Bronchial epithelial cell (primary cell): ENCODE measurements at regions not wholly inside any gene's neighbourhood (a gene's known extent, or its start where the extent isn't known, plus 50 kb on each side); places are given as distances from the start of the nearest gene placed in this dataset.

Experiments used
- DNase-seq: peaks from one replicate; pipeline ENCODE4 v3.0.0-alpha.2; 2010; ENCODE audit warnings: low read depth
- FAIRE-seq: peaks from 2 replicates; lab custom pipeline; 2011; peaks lifted over from hg19 to GRCh38; lab: Jason Lieb, UNC
- H3K27me3 ChIP-seq: 2 replicates; pipeline ENCODE4 v1.5.1; 2011; ENCODE audit warnings: low read length; ENCODE audit not compliant: control insufficient read depth, insufficient read depth
- H3K36me3 ChIP-seq: 2 replicates; pipeline ENCODE4 v1.5.1; 2011; ENCODE audit warnings: low read length; ENCODE audit not compliant: control insufficient read depth, insufficient read depth
- H3K4me3 ChIP-seq: 2 replicates; pipeline ENCODE4 v1.5.1; 2011; ENCODE audit warnings: mild to moderate bottlenecking, low read depth, low read length, control low read depth
- TF ChIP-seq, protein P1 (sequence below): IDR thresholded peaks from 2 replicates; pipeline ENCODE4 v1.5.1; 2011; ENCODE audit warnings: mild to moderate bottlenecking, moderate library complexity, low read length, control low read depth, inconsistent platforms; ENCODE audit not compliant: insufficient read depth, severe bottlenecking

DNA sequence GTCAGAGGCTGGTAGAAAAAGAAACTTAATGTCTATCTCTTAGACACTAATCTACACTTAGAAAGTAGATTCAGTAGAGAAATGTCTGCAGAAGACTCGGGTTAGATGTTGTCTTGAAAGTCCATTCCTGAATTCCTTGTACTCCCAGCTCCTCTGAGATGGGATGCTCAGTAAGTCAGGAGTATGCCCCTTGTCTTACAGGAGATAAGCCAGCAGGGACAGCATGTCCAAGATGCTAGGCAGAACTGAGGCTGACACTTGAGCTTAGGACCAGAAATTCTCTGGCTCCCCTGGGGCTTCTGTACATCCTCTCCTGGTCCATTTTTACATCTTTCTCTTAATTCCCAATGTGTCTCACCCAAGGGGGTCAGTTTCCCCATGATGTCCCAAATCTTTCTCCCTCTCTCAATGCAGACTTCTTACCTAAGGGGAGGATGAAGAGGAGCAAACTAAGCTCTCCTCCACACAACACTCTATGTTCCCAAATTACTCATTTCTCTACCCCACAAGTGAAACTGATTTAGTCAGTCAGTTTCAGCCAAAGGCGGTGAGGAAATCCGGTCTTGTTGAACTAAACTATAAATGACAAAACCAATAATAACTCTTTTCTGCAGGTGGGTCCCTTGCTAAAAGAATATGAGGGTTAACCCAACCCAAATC lies 558.2 kb upstream of the DIPK2B start:
- TF ChIP-seq, protein P1, sequence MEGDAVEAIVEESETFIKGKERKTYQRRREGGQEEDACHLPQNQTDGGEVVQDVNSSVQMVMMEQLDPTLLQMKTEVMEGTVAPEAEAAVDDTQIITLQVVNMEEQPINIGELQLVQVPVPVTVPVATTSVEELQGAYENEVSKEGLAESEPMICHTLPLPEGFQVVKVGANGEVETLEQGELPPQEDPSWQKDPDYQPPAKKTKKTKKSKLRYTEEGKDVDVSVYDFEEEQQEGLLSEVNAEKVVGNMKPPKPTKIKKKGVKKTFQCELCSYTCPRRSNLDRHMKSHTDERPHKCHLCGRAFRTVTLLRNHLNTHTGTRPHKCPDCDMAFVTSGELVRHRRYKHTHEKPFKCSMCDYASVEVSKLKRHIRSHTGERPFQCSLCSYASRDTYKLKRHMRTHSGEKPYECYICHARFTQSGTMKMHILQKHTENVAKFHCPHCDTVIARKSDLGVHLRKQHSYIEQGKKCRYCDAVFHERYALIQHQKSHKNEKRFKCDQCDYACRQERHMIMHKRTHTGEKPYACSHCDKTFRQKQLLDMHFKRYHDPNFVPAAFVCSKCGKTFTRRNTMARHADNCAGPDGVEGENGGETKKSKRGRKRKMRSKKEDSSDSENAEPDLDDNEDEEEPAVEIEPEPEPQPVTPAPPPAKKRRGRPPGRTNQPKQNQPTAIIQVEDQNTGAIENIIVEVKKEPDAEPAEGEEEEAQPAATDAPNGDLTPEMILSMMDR = no peak
- no peak overlapping the region for H3K4me3 ChIP-seq
- no peaks in the 10 kb centered on the region for H3K27me3 ChIP-seq
- DNase-seq (peak; percentile 62), FAIRE-seq (peak; percentile 7)
- no peaks in the 10 kb centered on the region for H3K36me3 ChIP-seq

DNA sequence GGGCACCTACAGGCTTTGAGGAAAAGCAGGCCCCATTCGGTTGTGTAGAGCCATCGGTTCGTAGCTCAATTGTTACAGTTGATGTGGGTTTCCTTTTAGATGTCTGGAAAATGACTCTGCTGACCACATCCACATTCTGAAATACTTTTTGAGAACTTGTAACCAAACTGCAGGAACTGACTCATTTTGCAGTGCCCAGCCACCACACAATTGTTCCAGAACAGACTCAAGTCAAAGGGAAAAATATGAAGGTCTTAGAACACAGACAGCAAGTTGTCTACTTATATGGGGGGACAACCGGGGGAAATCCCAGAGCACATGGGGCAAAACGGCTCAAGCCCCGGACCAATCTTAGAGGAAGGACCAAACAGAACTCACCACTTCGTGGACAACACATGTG lies 557.6 kb upstream of the DIPK2B start:
- no peaks in the 10 kb centered on the region for H3K27me3 ChIP-seq
- TF ChIP-seq, protein P1 = no peak
- no peaks in the 10 kb centered on the region for H3K36me3 ChIP-seq
- FAIRE-seq = no peak
- no peak overlapping the region for H3K4me3 ChIP-seq
- DNase-seq = peak; percentile 74

DNA sequence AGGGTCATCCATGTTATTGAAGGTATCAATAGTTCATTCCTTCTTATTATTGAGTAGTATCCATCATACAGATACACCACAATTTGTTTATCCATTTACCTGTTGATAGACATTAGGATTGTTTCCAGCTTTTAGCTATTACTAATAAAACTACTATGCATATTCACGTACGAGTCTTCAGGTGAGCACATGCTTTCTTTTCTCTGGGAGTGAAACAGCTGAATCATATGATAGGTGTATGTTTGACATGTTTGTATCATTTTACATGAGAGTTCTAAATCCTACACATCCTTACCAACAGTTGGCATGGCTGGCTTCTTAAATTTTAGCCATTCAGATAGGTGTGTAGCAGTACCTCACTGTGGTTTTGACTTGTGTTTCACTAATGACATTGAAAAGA lies 556.6 kb upstream of the DIPK2B start:
- FAIRE-seq (no peak), DNase-seq (peak; percentile 61)
- no peaks in the 10 kb centered on the region for H3K27me3 ChIP-seq
- H3K4me3 ChIP-seq = no peak overlapping the region
- TF ChIP-seq, protein P1 = no peak
- no peaks in the 10 kb centered on the region for H3K36me3 ChIP-seq

DNA sequence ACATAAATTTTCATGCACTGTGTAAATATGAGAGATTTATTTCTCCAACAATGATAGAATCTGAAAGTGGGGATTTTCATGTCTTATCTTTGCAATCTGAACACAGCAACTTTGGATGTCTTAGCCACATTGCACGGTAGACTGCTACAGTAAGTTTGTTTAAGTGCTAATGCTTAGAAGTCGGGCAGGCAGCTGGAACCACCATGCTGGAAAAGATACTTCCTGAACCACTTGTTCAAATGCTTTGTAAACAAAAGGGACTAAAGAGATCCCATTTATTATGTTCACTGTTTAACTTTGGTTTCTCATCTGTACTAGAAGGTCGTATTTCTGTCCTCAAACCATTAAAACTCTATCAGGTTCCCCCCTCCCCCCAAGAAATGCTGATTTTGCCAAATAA lies 555.9 kb upstream of the DIPK2B start:
- TF ChIP-seq, protein P1 = no peak
- Histone ChIP-seq H3K4me3 (no peak overlapping the region), H3K36me3 (no peaks in the 10 kb centered on the region), H3K27me3 (no peaks in the 10 kb centered on the region)
- DNase-seq (no peak), FAIRE-seq (no peak)

DNA sequence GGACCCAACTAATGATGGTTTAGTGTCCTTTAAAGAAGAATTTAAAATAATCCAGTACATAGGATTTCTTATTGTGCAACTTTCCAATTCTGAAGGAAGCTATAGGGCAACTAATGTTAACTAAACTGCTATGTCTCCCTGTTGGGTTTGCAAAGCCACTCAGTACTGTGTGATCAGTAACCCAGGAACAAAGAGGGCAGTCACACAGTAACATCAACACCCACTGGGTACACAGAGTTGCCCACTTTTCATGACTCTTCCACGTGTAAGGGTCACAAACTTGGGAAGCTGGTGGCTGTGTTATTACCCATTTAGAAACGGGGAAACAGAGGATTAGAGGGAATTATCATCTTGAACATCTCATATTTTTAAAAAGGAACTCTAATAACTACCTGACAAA lies 555.0 kb upstream of the DIPK2B start:
- no peak for DNase-seq
- Histone ChIP-seq H3K36me3 (no peaks in the 10 kb centered on the region), H3K27me3 (no peaks in the 10 kb centered on the region), H3K4me3 (no peak overlapping the region)
- TF ChIP-seq, protein P1 = no peak
- FAIRE-seq = no peak

DNA sequence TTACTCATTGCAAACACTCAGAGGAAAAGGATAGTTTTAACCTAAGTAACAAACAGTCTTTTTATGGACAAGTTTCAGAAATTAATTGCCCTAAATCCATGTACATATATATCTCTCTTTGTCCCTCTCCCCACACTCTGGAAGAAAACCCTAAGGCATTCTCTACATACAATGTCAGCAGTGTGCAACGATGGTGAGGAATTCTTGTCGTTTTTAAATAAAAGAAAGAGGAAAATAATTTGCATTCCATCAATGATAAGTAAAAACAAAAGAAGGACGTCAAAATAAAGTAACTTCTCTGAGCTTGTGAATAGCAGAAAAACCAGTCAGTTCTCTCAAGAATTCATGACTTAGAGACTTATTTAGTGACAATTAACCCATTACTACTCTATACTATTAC lies 550.5 kb upstream of the DIPK2B start:
- Histone ChIP-seq H3K27me3 (no peaks in the 10 kb centered on the region), H3K36me3 (peaks cover 2% of the 10 kb centered on the region), H3K4me3 (no peak overlapping the region)
- TF ChIP-seq, protein P1 = no peak
- DNase-seq (no peak), FAIRE-seq (no peak)
